Thyroid gland (tissue), 4 donors: ENCODE measurements at regions not wholly inside any gene's neighbourhood (a gene's known extent, or its start where the extent isn't known, plus 50 kb on each side); places are given as distances from the start of the nearest gene placed in this dataset.

ENCODE experiments used
- DNase-seq, 2 donors: peaks; one replicate each; pipeline ENCODE4 v3.0.0-alpha.2; 2019
- H3K27ac ChIP-seq, 3 donors: fragments of 200-600 bp; sonication (generic); 1 replicate in 2 of 3; 2 replicates in 1 of 3; pipeline ENCODE4 v1.5.1; 2016 to 2019; ENCODE audit warnings: mild to moderate bottlenecking in 1 of 3, moderate library complexity in 1 of 3
- H3K27me3 ChIP-seq: fragments of 200-600 bp; sonication (generic); one replicate; pipeline ENCODE4 v1.5.1; 2019
- H3K36me3 ChIP-seq, 2 donors: fragments of 200-600 bp; sonication (generic); one replicate each; pipeline ENCODE4 v1.5.1; 2016 to 2019
- H3K4me1 ChIP-seq, 2 donors: fragments of 200-600 bp; sonication (generic); one replicate each; pipeline ENCODE4 v1.5.1; 2017 to 2019
- H3K4me3 ChIP-seq, 3 donors: fragments of 200-600 bp; sonication (generic); replicated peaks in 1 of 3; 1 replicate in 2 of 3; 2 replicates in 1 of 3; pipeline ENCODE4 v1.5.1; 2016; ENCODE audit warnings: mild to moderate bottlenecking in 1 of 3
- H3K9me3 ChIP-seq: fragments of 200-600 bp; sonication (generic); one replicate; pipeline ENCODE4 v1.5.1; 2017
- CTCF ChIP-seq, 6 experiments: fragments of 200-600 bp in 3 of 6; fragments of 450-650 bp in 3 of 6; sonication (generic) in 3 of 6; IDR thresholded peaks; one replicate each; pipeline ENCODE4 v1.5.1; 2016 to 2019; ENCODE audit warnings: antibody characterized with exemption in 6 of 6, mild to moderate bottlenecking in 2 of 6, inconsistent platforms in 1 of 6, moderate library complexity in 1 of 6
- POLR2A ChIP-seq, 2 donors: fragments of 450-650 bp; IDR thresholded peaks; one replicate each; pipeline ENCODE4 v1.6.1; 2017; ENCODE audit warnings: antibody characterized with exemption in 2 of 2, mild to moderate bottlenecking in 2 of 2, moderate library complexity in 1 of 2
- WGBS, 2 donors: methylation state at CpG; one replicate each; pipeline ENCODE4 v1.1.5; 2017; 5-methylcytosine and 5-hydroxymethylcytosine counted together
- intact Hi-C: fragments of 100-400 bp; cut with DNase I; formaldehyde crosslinking; loops from one replicate; pipeline ENCODE4 v1.15.1; 2023

DNA sequence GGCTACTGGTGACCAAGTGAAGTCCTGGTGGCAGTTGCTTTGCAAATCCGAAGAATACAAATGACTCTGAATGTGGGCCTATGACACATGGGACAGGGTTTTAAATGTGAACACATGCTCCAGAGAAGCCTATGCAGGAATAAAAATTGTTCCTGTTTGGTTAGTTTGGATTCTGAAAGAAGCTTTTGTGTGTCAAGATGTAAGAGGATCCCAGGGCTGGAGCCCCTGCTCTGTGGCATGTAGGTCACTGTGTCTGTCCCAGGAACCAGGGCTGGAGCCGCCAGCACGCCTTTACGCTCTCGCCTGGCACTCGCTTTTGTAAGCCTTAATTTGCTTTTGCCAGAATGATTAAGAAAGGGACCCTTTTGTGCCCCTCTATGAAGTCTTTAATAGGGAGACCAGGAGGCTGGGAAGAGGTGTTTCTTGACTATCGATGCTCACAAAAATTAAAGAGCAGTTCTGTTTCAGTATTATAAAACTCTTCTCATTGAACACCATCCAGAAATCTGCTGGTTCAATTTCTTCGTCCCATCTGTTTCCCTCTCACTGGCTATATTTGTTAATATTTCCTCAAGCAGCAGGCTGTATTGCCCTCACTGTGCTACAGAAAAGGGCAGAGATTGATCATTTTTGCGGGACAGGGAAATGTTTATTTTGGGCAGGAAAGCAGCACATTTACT is 532.7 kb upstream of the POU3F3 start:
- TF ChIP-seq POLR2A (IDR thresholded peaks at IDR 0.05) = no peak
- TF ChIP-seq CTCF (IDR thresholded peaks at IDR 0.05) = no peak
- DNase-seq = no peak
- H3K9me3 ChIP-seq = no peaks in the 10 kb centered on the region
- intact Hi-C loops = no loop called here
- H3K27me3 ChIP-seq = no peaks in the 10 kb centered on the region
- H3K36me3 ChIP-seq = no peaks in the 10 kb centered on the region
- peaks cover 0 to under 1% of the 10 kb centered on the region in 2 donors for H3K4me1 ChIP-seq
- no peak overlapping the region for H3K27ac ChIP-seq
- WGBS, 2 donors = 76 to 80% methylated on average over 9 of the region's 9 CpGs
- H3K4me3 ChIP-seq = no peak overlapping the region

GRCh38 chr2:104321796-104322349 is 532.0 kb upstream of the POU3F3 start:
- no peak overlapping the region for H3K27ac ChIP-seq
- intact Hi-C loops = no loop called here
- H3K4me1 ChIP-seq = no peaks in the 10 kb centered on the region
- DNase-seq = no peak
- TF ChIP-seq CTCF (IDR thresholded peaks at IDR 0.05) = no peak
- WGBS, 2 donors = 42 to 58% methylated on average over 8 of the region's 8 CpGs
- H3K36me3 ChIP-seq = no peaks in the 10 kb centered on the region
- no peak overlapping the region for H3K4me3 ChIP-seq
- no peaks in the 10 kb centered on the region for H3K9me3 ChIP-seq
- H3K27me3 ChIP-seq = no peaks in the 10 kb centered on the region

DNA sequence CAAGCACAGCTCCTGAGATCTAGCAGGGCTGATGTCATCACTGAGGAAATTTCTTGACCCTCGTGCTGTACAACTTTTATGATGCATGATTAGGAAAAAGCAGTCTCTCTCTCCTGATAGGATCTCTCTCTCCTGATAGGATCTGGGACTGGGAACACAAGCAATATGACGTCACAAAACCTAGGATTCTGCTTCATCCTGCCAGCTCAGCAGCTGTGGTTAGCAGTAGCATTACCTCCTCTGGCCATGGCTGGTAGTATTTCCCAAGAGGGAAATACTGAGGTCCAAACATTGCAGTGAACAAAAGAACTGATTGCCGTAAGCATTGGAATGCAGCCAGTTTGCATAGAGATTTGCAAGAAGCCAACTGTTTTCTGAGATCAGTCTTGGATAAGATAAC is 521.2 kb upstream of the POU3F3 start:
- no peak overlapping the region for H3K27ac ChIP-seq
- H3K4me1 ChIP-seq = no peaks in the 10 kb centered on the region
- intact Hi-C loops = no loop called here
- no peaks in the 10 kb centered on the region for H3K9me3 ChIP-seq
- WGBS, 2 donors = 39 to 46% methylated on average over 3 of the region's 3 CpGs
- no peak for DNase-seq
- no peaks in the 10 kb centered on the region for H3K27me3 ChIP-seq
- H3K4me3 ChIP-seq = no peak overlapping the region
- no peaks in the 10 kb centered on the region for H3K36me3 ChIP-seq
- TF ChIP-seq POLR2A (IDR thresholded peaks at IDR 0.05) (no peak), CTCF (IDR thresholded peaks at IDR 0.05) (no peak)

DNA sequence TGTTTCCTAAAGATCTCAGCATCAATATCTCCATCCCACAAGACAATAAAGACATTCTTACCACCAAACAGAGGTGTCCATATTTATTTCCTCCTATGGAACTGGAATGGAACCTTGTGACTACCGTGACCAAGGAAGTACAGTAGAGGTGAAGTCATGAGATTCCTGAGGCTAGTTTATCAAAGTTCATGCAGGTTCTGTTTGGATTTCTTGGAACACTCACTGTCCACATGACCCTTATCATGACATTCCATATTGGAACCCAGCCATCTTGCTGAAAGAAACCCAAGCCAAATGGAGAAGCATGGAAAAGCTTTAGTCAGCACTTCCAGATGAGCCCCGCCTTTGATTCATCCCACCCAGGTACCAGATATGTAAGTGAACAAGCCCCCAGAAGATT is 516.0 kb upstream of the POU3F3 start:
- DNase-seq = no peak
- Histone ChIP-seq H3K27ac (no peak overlapping the region), H3K27me3 (no peaks in the 10 kb centered on the region), H3K9me3 (no peaks in the 10 kb centered on the region), H3K36me3 (no peaks in the 10 kb centered on the region), H3K4me1 (no peaks in the 10 kb centered on the region), H3K4me3 (no peak overlapping the region)
- intact Hi-C loops = no loop called here
- no peak for TF ChIP-seq POLR2A (IDR thresholded peaks at IDR 0.05)
- no peak for TF ChIP-seq CTCF (IDR thresholded peaks at IDR 0.05)
- 41 to 96% methylated on average over 1 to 2 of the region's 2 CpGs for WGBS, 2 donors

GRCh38 chr2:104340162-104340561 is 513.8 kb upstream of the POU3F3 start:
- Histone ChIP-seq H3K27me3 (no peaks in the 10 kb centered on the region), H3K9me3 (no peaks in the 10 kb centered on the region), H3K4me1 (no peaks in the 10 kb centered on the region), H3K27ac (no peak overlapping the region), H3K4me3 (no peak overlapping the region), H3K36me3 (no peaks in the 10 kb centered on the region)
- intact Hi-C loops = no loop called here
- no peak for TF ChIP-seq CTCF (IDR thresholded peaks at IDR 0.05)
- no peak for TF ChIP-seq POLR2A (IDR thresholded peaks at IDR 0.05)
- WGBS, 2 donors = 65 to 68% methylated on average over 4 of the region's 4 CpGs
- peak in 1 of 2 donors; percentile 14 for DNase-seq
